ENCODE measurements at regions not wholly inside any gene's neighbourhood (a gene's known extent, or its start where the extent isn't known, plus 50 kb on each side); places are given as distances from the start of the nearest gene placed in this dataset.

DNA sequence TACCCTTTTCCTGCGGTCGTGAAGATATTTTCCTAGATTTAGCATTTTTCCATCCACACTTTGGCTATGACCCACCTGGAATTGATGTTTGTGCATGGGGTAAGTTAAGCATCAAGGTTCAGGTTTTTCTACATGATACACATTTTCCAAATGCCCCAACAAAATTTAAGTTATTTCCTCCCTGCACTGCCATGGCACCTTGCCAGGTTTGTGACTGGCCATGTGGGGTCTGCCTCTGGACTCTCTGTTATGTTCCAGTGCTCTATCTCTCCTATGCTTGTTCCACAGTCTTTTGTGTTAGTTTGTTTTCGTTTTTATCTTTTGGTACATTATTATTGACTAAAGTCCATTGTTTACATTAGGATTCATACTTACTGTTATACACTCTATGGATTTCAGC is 934.3 kb downstream of the TBC1D22A start:
- TF ChIP-seq TAF1 (IDR thresholded peaks at IDR 0.05; ENCODE audit: low read depth, low read length), result no peak
- TF ChIP-seq POLR2AphosphoS5 (IDR thresholded peaks at IDR 0.05; ENCODE audit: low read depth, low read length), result no peak

Data from GM12891 (cell line).